Cardiac muscle cell (in vitro differentiated cells and primary cell): ENCODE measurements at regions not wholly inside any gene's neighbourhood (a gene's known extent, or its start where the extent isn't known, plus 50 kb on each side); places are given as distances from the start of the nearest gene placed in this dataset.

Experiments
- DNase-seq, 2 donors: peaks; one replicate each; pipeline versions ENCODE4 v3.0.0 to v3.0.0-alpha.2; 2010 to 2017; ENCODE audit warnings: low read depth in 1 of 2, low spot score in 1 of 2
- H3K27ac ChIP-seq: fragments of 200-600 bp; sonication (generic); 2 replicates; pipeline ENCODE4 v1.5.1; 2016
- H3K27me3 ChIP-seq: fragments of 200-600 bp; sonication (generic); 2 replicates; pipeline ENCODE4 v1.6.0; 2016; ENCODE audit warnings: control low read depth
- H3K36me3 ChIP-seq: fragments of 200-600 bp; sonication (generic); 2 replicates; pipeline ENCODE4 v1.5.1; 2016; ENCODE audit warnings: control low read depth
- H3K4me1 ChIP-seq: fragments of 200-600 bp; sonication (generic); 2 replicates; pipeline ENCODE4 v1.8.1; 2017; ENCODE audit warnings: low read depth, mild to moderate bottlenecking, mixed run types
- H3K4me3 ChIP-seq: fragments of 200-600 bp; sonication (generic); 2 replicates; pipeline ENCODE4 v1.5.1; 2016; ENCODE audit warnings: mild to moderate bottlenecking
- H3K9me3 ChIP-seq: fragments of 200-600 bp; sonication (generic); 2 replicates; pipeline ENCODE4 v1.5.1; 2017; ENCODE audit warnings: low read depth, mild to moderate bottlenecking, control low read depth
- TF ChIP-seq, protein P1 (sequence below): IDR thresholded peaks from 2 replicates; pipeline ENCODE4 v1.5.1; 2012; ENCODE audit warnings: low read depth, mild to moderate bottlenecking, low read length

GRCh38 chr9:79912318-79913070 is 340.7 kb downstream of the TLE4 start:
- no peak overlapping the region for H3K4me3 ChIP-seq
- peak in 1 of 2 donors; percentile 7 for DNase-seq
- H3K27ac ChIP-seq = no peak overlapping the region
- H3K27me3 ChIP-seq = no peaks in the 10 kb centered on the region
- TF ChIP-seq, protein P1, sequence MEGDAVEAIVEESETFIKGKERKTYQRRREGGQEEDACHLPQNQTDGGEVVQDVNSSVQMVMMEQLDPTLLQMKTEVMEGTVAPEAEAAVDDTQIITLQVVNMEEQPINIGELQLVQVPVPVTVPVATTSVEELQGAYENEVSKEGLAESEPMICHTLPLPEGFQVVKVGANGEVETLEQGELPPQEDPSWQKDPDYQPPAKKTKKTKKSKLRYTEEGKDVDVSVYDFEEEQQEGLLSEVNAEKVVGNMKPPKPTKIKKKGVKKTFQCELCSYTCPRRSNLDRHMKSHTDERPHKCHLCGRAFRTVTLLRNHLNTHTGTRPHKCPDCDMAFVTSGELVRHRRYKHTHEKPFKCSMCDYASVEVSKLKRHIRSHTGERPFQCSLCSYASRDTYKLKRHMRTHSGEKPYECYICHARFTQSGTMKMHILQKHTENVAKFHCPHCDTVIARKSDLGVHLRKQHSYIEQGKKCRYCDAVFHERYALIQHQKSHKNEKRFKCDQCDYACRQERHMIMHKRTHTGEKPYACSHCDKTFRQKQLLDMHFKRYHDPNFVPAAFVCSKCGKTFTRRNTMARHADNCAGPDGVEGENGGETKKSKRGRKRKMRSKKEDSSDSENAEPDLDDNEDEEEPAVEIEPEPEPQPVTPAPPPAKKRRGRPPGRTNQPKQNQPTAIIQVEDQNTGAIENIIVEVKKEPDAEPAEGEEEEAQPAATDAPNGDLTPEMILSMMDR = no peak
- no peaks in the 10 kb centered on the region for H3K9me3 ChIP-seq
- H3K36me3 ChIP-seq = no peaks in the 10 kb centered on the region
- H3K4me1 ChIP-seq = no peaks in the 10 kb centered on the region

GRCh38 chr9:79911724-79912123 is 340.0 kb downstream of the TLE4 start:
- H3K4me1 ChIP-seq = no peaks in the 10 kb centered on the region
- no peak overlapping the region for H3K4me3 ChIP-seq
- H3K36me3 ChIP-seq = no peaks in the 10 kb centered on the region
- H3K27me3 ChIP-seq = no peaks in the 10 kb centered on the region
- DNase-seq = no peak
- TF ChIP-seq, protein P1 = no peak
- no peak overlapping the region for H3K27ac ChIP-seq
- H3K9me3 ChIP-seq = no peaks in the 10 kb centered on the region

GRCh38 chr9:79902825-79903600 is 331.2 kb downstream of the TLE4 start:
- DNase-seq = peak in 1 of 2 donors; percentile 7
- TF ChIP-seq, protein P1 = no peak
- H3K9me3 ChIP-seq = no peaks in the 10 kb centered on the region
- H3K27me3 ChIP-seq = no peaks in the 10 kb centered on the region
- no peaks in the 10 kb centered on the region for H3K4me1 ChIP-seq
- no peak overlapping the region for H3K4me3 ChIP-seq
- no peak overlapping the region for H3K27ac ChIP-seq
- no peaks in the 10 kb centered on the region for H3K36me3 ChIP-seq

DNA sequence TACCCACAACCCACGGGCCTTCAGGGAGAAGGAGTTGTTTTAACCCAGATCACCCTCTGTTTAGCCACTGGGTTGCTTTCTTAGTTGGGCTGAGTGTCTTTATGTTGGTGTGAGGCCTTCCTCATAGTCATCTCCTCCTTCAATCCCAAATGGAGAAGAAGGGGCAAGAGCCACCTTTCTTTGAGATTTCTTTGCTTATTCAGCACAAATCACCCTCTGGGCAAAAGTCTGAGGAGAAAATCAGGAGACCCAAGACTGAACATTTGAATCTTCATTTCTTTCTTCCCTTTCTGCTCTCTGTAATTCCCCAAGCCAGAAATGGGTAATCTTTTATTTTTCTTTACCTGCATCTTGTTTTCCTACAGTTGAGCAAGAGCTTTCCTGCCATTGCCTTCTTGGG is 329.0 kb downstream of the TLE4 start:
- Histone ChIP-seq H3K27ac (no peak overlapping the region), H3K36me3 (no peaks in the 10 kb centered on the region), H3K27me3 (no peaks in the 10 kb centered on the region), H3K9me3 (no peaks in the 10 kb centered on the region), H3K4me3 (no peak overlapping the region), H3K4me1 (no peaks in the 10 kb centered on the region)
- no peak for DNase-seq
- TF ChIP-seq, protein P1 = no peak

DNA sequence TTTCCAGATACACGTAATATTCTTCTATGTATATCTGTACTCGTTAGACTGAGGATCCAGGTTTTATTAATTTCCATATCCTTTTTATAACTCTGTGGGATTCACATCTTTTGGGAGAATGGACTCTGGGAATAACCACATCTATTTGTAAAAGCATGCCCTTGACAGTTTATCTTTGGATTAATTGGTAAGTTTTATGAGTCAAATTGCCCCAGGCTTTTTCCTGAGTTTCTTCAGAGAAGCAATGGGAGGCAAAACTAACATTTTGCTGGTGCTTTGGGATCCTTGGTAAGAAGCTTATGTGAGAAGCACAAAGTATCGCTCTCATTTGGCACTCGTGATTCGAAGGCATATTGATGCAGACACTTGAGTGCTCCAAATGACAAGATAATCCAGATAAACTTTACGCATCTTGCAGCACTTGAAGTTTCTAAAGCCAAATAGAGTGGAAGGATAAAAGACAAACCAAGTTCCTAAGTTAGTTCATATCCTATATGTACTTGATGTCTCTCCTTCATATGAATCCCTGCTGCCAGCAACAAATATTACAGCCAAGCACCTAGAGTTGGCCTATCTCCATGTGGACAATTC is 324.7 kb downstream of the TLE4 start:
- TF ChIP-seq, protein P1 = no peak
- DNase-seq = no peak
- no peaks in the 10 kb centered on the region for H3K36me3 ChIP-seq
- peaks cover 4% of the 10 kb centered on the region for H3K27me3 ChIP-seq
- no peaks in the 10 kb centered on the region for H3K9me3 ChIP-seq
- no peak overlapping the region for H3K4me3 ChIP-seq
- no peaks in the 10 kb centered on the region for H3K4me1 ChIP-seq
- no peak overlapping the region for H3K27ac ChIP-seq
